ENCODE measurements at regions not wholly inside any gene's neighbourhood (a gene's known extent, or its start where the extent isn't known, plus 50 kb on each side); places are given as distances from the start of the nearest gene placed in this dataset.

DNA sequence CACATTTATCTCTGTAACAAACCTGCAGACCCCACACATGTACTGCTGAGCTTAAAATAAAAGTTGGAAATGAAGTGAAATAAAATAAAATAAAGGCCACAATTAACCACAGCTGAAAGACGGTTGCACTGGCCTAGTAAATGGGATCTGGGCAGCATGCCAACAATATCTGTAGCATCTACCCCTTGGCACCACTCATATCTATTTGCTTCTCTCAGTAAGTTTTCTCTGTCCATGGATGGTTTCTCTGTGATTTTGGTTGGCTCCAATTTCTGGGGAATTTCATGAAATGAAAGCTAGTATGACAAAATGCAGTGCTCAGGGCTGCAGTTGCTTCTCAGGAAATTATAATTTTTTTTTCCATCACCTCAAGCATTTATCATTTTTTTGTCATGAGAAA, 172.0 kb upstream of the IL15 start:
- no peak overlapping the region for H3K27ac ChIP-seq (ENCODE audit: low read depth, low read length, poor library complexity, severe bottlenecking)
- H3K9me3 ChIP-seq (ENCODE audit: low read depth, low read length, poor library complexity, severe bottlenecking), result no peaks in the 10 kb centered on the region
- no peak overlapping the region for H3K4me3 ChIP-seq (ENCODE audit: low read depth, low read length, poor library complexity, severe bottlenecking)
- no peaks in the 10 kb centered on the region for H3K27me3 ChIP-seq (replicated peaks; ENCODE audit: insufficient read depth, low read depth, low read length, poor library complexity)
- TF ChIP-seq, protein P1, sequence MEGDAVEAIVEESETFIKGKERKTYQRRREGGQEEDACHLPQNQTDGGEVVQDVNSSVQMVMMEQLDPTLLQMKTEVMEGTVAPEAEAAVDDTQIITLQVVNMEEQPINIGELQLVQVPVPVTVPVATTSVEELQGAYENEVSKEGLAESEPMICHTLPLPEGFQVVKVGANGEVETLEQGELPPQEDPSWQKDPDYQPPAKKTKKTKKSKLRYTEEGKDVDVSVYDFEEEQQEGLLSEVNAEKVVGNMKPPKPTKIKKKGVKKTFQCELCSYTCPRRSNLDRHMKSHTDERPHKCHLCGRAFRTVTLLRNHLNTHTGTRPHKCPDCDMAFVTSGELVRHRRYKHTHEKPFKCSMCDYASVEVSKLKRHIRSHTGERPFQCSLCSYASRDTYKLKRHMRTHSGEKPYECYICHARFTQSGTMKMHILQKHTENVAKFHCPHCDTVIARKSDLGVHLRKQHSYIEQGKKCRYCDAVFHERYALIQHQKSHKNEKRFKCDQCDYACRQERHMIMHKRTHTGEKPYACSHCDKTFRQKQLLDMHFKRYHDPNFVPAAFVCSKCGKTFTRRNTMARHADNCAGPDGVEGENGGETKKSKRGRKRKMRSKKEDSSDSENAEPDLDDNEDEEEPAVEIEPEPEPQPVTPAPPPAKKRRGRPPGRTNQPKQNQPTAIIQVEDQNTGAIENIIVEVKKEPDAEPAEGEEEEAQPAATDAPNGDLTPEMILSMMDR (conservative IDR thresholded peaks at IDR 0.05; ENCODE audit: low read depth, low read length), result no peak
- TF ChIP-seq EZH2 (IDR thresholded peaks at IDR 0.05; ENCODE audit: borderline replicate concordance, low read depth, low read length, poor library complexity, severe bottlenecking), result no peak
- H3K4me1 ChIP-seq (ENCODE audit: insufficient read depth, low read length, poor library complexity, severe bottlenecking), result no peaks in the 10 kb centered on the region
- BruUV-seq (replicated peaks), result no TSS peak
- intact Hi-C loops (cut with micrococcal nuclease; ENCODE audit: unreplicated experiment), result no loop called here
- no peaks in the 10 kb centered on the region for H3K36me3 ChIP-seq (ENCODE audit: insufficient read depth, low read length, poor library complexity, severe bottlenecking)
- DNase-seq (ENCODE audit: low spot score), result no peak
- ChIA-PET CTCF (no interaction called here), POLR2A (ENCODE audit: low non-redundant PET) (no interaction called here)

DNA sequence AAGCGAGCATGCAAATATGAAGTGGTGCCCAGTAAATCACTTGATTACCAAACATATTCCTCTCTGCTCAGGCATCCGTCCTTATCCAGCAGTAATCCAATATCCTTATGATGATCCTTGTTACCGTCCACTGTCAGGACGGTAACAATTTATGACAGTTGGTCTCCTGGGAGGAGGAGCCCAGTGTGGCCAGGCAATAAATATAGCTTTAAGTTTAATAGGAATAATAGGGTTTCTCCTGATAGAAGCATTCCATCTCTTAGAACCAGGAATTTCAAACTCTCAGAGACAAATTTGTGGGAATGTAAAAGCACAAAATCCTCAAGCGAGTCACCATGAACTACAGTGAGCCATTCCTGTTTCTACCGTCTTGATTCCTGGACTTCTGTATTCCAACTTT, 171.2 kb upstream of the IL15 start:
- H3K36me3 ChIP-seq (ENCODE audit: insufficient read depth, low read length, poor library complexity, severe bottlenecking), result no peaks in the 10 kb centered on the region
- H3K4me3 ChIP-seq (ENCODE audit: low read depth, low read length, poor library complexity, severe bottlenecking), result no peak overlapping the region
- no peak overlapping the region for H3K27ac ChIP-seq (ENCODE audit: low read depth, low read length, poor library complexity, severe bottlenecking)
- intact Hi-C loops (cut with micrococcal nuclease; ENCODE audit: unreplicated experiment), result no loop called here
- ChIA-PET POLR2A (ENCODE audit: low non-redundant PET) (no interaction called here), CTCF (no interaction called here)
- no peak for TF ChIP-seq EZH2 (IDR thresholded peaks at IDR 0.05; ENCODE audit: borderline replicate concordance, low read depth, low read length, poor library complexity, severe bottlenecking)
- TF ChIP-seq, protein P1 (conservative IDR thresholded peaks at IDR 0.05; ENCODE audit: low read depth, low read length), result no peak
- no peaks in the 10 kb centered on the region for H3K9me3 ChIP-seq (ENCODE audit: low read depth, low read length, poor library complexity, severe bottlenecking)
- H3K4me1 ChIP-seq (ENCODE audit: insufficient read depth, low read length, poor library complexity, severe bottlenecking), result no peaks in the 10 kb centered on the region
- no peak for DNase-seq (ENCODE audit: low spot score)
- no TSS peak for BruUV-seq (replicated peaks)
- H3K27me3 ChIP-seq (replicated peaks; ENCODE audit: insufficient read depth, low read depth, low read length, poor library complexity), result no peaks in the 10 kb centered on the region

DNA sequence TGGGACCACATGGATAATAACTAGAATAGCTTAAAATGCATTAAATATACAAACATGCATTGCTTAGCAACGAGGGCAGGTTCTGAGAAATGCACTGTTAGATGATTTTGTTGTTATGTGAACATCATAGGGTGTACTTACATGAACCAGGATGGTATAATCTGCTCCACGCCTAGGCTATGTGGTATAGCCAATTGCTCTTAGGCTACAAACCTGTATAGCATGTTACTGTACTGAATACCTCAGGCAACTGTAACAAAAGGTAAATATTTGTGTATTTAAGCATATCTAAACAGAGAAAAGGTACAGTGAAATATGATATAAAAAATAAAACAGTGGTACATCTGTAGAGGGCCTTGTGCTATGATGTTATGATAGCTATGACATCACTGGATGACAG, 169.2 kb upstream of the IL15 start:
- no peaks in the 10 kb centered on the region for H3K9me3 ChIP-seq (ENCODE audit: low read depth, low read length, poor library complexity, severe bottlenecking)
- no peak overlapping the region for H3K4me3 ChIP-seq (ENCODE audit: low read depth, low read length, poor library complexity, severe bottlenecking)
- no TSS peak for BruUV-seq (replicated peaks)
- no peaks in the 10 kb centered on the region for H3K27me3 ChIP-seq (replicated peaks; ENCODE audit: insufficient read depth, low read depth, low read length, poor library complexity)
- ChIA-PET POLR2A (ENCODE audit: low non-redundant PET) (no interaction called here), CTCF (no interaction called here)
- TF ChIP-seq, protein P1 (conservative IDR thresholded peaks at IDR 0.05; ENCODE audit: low read depth, low read length), result no peak
- no peak for TF ChIP-seq EZH2 (IDR thresholded peaks at IDR 0.05; ENCODE audit: borderline replicate concordance, low read depth, low read length, poor library complexity, severe bottlenecking)
- H3K27ac ChIP-seq (ENCODE audit: low read depth, low read length, poor library complexity, severe bottlenecking), result no peak overlapping the region
- intact Hi-C loops (cut with micrococcal nuclease; ENCODE audit: unreplicated experiment), result no loop called here
- no peaks in the 10 kb centered on the region for H3K4me1 ChIP-seq (ENCODE audit: insufficient read depth, low read length, poor library complexity, severe bottlenecking)
- DNase-seq (ENCODE audit: low spot score), result no peak
- no peaks in the 10 kb centered on the region for H3K36me3 ChIP-seq (ENCODE audit: insufficient read depth, low read length, poor library complexity, severe bottlenecking)

Measured in A673 (cell line).